Keratinocyte (primary cell): ENCODE measurements at regions not wholly inside any gene's neighbourhood (a gene's known extent, or its start where the extent isn't known, plus 50 kb on each side); places are given as distances from the start of the nearest gene placed in this dataset.

ENCODE experiments used
- DNase-seq: peaks from one replicate; pipeline ENCODE4 v3.0.0-alpha.2; 2011; ENCODE audit warnings: low read depth, missing footprints, low spot score
- FAIRE-seq: peaks from 2 replicates; lab custom pipeline; 2011; peaks lifted over from hg19 to GRCh38; lab: Jason Lieb, UNC
- H2AFZ ChIP-seq: 2 replicates; pipeline ENCODE4 v1.6.0; 2012; ENCODE audit warnings: low read length, control low read depth, inconsistent platforms; ENCODE audit not compliant: control insufficient read depth
- H3K27ac ChIP-seq: 2 replicates; pipeline ENCODE4 v1.5.1; 2011; ENCODE audit warnings: low read length; ENCODE audit not compliant: control insufficient read depth, insufficient read depth
- H3K27me3 ChIP-seq: 3 replicates; pipeline ENCODE4 v1.6.0; 2011; ENCODE audit warnings: low read length; ENCODE audit not compliant: control insufficient read depth, insufficient read depth; ENCODE audit errors: extremely low read depth
- H3K36me3 ChIP-seq, 2 experiments: 2 replicates in 1 of 2; 3 replicates in 1 of 2; pipeline ENCODE4 v1.5.1; 2011; ENCODE audit warnings: low read length in 2 of 2, mild to moderate bottlenecking in 1 of 2; ENCODE audit not compliant: control insufficient read depth in 2 of 2, insufficient read depth in 2 of 2; ENCODE audit errors: extremely low read depth in 1 of 2
- H3K4me1 ChIP-seq: 3 replicates; pipeline ENCODE4 v1.5.1; 2011; ENCODE audit warnings: low read length; ENCODE audit not compliant: control insufficient read depth, insufficient read depth; ENCODE audit errors: extremely low read depth
- H3K4me2 ChIP-seq: 3 replicates; pipeline ENCODE4 v1.6.0; 2011; ENCODE audit warnings: low read depth, low read length; ENCODE audit not compliant: control insufficient read depth, insufficient read depth; ENCODE audit errors: extremely low read depth
- H3K4me3 ChIP-seq, 3 experiments: fragments of 200-600 bp in 1 of 3; sonication (generic) in 1 of 3; 2 replicates in 2 of 3; 3 replicates in 1 of 3; pipeline ENCODE4 v1.5.1; 2011 to 2016; ENCODE audit warnings: low read length in 3 of 3, mild to moderate bottlenecking in 3 of 3, control low read depth in 2 of 3, inconsistent platforms in 1 of 3, low read depth in 1 of 3, mixed read lengths in 1 of 3, mixed run types in 1 of 3, moderate library complexity in 1 of 3; ENCODE audit not compliant: control insufficient read depth in 2 of 3, insufficient read depth in 2 of 3; ENCODE audit errors: extremely low read depth in 1 of 3
- H3K79me2 ChIP-seq: 2 replicates; pipeline ENCODE4 v1.6.0; 2012; ENCODE audit warnings: low read length; ENCODE audit not compliant: control insufficient read depth, insufficient read depth
- H3K9ac ChIP-seq: 3 replicates; pipeline ENCODE4 v1.6.0; 2011; ENCODE audit warnings: low read length; ENCODE audit not compliant: control insufficient read depth, insufficient read depth; ENCODE audit errors: extremely low read depth
- H3K9me1 ChIP-seq: 3 replicates; pipeline ENCODE4 v1.6.0; 2011; ENCODE audit warnings: low read length; ENCODE audit not compliant: control insufficient read depth, insufficient read depth; ENCODE audit errors: extremely low read depth
- H3K9me3 ChIP-seq: 2 replicates; pipeline ENCODE4 v1.5.1; 2012; ENCODE audit warnings: low read depth, low read length; ENCODE audit not compliant: control insufficient read depth
- H4K20me1 ChIP-seq: 3 replicates; pipeline ENCODE4 v1.6.0; 2011; ENCODE audit warnings: low read length; ENCODE audit not compliant: control insufficient read depth, insufficient read depth; ENCODE audit errors: extremely low read depth
- EZH2 ChIP-seq: IDR thresholded peaks from one replicate; pipeline ENCODE4 v1.6.1; 2012; ENCODE audit warnings: inconsistent platforms, mild to moderate bottlenecking, low read length, moderate library complexity
- dilution Hi-C: fragments of 300-500 bp; cut with MboI; formaldehyde crosslinking; loops from one replicate; pipeline ENCODE4 v1.7.0; 2020; ENCODE audit warnings: low sequenced_read_pairs; ENCODE audit not compliant: extremely low pct_ligation_motif_present
- TF ChIP-seq, protein P1 (sequence below), 3 experiments: IDR thresholded peaks in 1 of 3; conservative IDR thresholded peaks in 1 of 3; optimal IDR thresholded peaks in 1 of 3; 2 replicates in 2 of 3; 3 replicates in 1 of 3; pipeline versions ENCODE3 to v1.5.1; 2011; ENCODE audit warnings: low read length in 3 of 3, mild to moderate bottlenecking in 3 of 3, moderate library complexity in 2 of 3, control low read depth in 1 of 3, inconsistent platforms in 1 of 3; ENCODE audit not compliant: insufficient read depth in 2 of 3; ENCODE audit errors: extremely low read depth in 1 of 3

DNA sequence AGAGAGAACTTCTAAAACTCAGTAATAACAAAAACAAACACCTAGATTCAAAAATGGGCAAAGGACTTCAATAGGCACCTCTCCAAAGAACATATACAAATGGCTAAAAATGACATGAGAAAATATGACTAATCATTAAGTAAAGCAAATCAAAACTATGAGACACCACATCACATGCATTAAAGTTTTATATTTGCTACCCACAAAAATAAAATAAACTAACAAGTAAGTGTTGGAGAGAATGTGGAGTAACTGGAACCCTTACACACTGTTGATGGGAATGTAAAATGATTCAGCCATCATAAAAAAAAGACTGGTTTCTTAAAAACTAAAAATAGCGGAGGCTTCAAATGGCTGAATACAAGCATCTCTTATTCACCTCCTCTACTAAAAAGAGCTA lies 262.1 kb upstream of the PKN2 start:
- Histone ChIP-seq H4K20me1 (no peaks in the 10 kb centered on the region), H3K4me2 (no peak overlapping the region), H3K9me1 (no peaks in the 10 kb centered on the region), H3K4me1 (no peaks in the 10 kb centered on the region), H3K9ac (no peak overlapping the region), H3K27me3 (no peaks in the 10 kb centered on the region), H3K27ac (no peak overlapping the region), H3K9me3 (no peaks in the 10 kb centered on the region), H2AFZ (no peak overlapping the region), H3K4me3 (no peak overlapping the region), H3K79me2 (no peaks in the 10 kb centered on the region), H3K36me3 (no peaks in the 10 kb centered on the region)
- dilution Hi-C loops, result no loop called here
- TF ChIP-seq EZH2, result no peak
- TF ChIP-seq, protein P1, sequence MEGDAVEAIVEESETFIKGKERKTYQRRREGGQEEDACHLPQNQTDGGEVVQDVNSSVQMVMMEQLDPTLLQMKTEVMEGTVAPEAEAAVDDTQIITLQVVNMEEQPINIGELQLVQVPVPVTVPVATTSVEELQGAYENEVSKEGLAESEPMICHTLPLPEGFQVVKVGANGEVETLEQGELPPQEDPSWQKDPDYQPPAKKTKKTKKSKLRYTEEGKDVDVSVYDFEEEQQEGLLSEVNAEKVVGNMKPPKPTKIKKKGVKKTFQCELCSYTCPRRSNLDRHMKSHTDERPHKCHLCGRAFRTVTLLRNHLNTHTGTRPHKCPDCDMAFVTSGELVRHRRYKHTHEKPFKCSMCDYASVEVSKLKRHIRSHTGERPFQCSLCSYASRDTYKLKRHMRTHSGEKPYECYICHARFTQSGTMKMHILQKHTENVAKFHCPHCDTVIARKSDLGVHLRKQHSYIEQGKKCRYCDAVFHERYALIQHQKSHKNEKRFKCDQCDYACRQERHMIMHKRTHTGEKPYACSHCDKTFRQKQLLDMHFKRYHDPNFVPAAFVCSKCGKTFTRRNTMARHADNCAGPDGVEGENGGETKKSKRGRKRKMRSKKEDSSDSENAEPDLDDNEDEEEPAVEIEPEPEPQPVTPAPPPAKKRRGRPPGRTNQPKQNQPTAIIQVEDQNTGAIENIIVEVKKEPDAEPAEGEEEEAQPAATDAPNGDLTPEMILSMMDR (optimal IDR thresholded peaks at IDR 0.05 in 1 of 3, IDR thresholded peaks at IDR 0.05 in 1 of 3, conservative IDR thresholded peaks at IDR 0.05 in 1 of 3; ENCODE audit: extremely low read depth in 1 of 3, insufficient read depth in 2 of 3, low read length in 3 of 3), result no peak
- FAIRE-seq, result no peak
- no peak for DNase-seq

DNA sequence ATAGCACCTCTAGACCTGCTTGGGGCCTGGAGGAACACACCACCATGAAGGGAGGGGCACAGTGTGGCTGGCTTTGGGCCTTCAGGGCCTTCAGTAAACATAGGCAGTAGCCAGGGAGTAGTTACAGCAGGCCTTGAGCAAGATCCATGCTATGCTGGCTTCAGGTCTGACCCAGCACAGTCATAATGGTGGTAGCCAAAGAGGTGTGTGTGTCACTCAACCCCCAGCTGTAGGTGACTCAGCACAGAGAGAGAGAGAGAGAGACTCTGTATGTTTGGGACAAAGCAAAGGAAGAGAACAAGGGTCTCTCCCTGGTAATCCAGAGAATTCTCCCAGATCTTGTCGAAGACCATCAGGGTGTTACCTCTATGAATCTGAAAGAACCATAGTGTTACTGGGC lies 250.5 kb upstream of the PKN2 start:
- Histone ChIP-seq H3K36me3 (no peaks in the 10 kb centered on the region), H3K27me3 (no peaks in the 10 kb centered on the region), H3K9me3 (no peaks in the 10 kb centered on the region), H3K4me2 (no peak overlapping the region), H3K27ac (no peak overlapping the region), H2AFZ (no peak overlapping the region), H3K79me2 (no peaks in the 10 kb centered on the region), H3K9ac (no peak overlapping the region), H4K20me1 (no peaks in the 10 kb centered on the region), H3K4me3 (no peak overlapping the region), H3K9me1 (no peaks in the 10 kb centered on the region), H3K4me1 (no peaks in the 10 kb centered on the region)
- DNase-seq, result no peak
- dilution Hi-C loops, result no loop called here
- TF ChIP-seq EZH2, result no peak
- TF ChIP-seq, protein P1 (optimal IDR thresholded peaks at IDR 0.05 in 1 of 3, IDR thresholded peaks at IDR 0.05 in 1 of 3, conservative IDR thresholded peaks at IDR 0.05 in 1 of 3; ENCODE audit: extremely low read depth in 1 of 3, insufficient read depth in 2 of 3, low read length in 3 of 3), result no peak
- FAIRE-seq, result no peak
